22Rv1 (cell line): ENCODE measurements at regions not wholly inside any gene's neighbourhood (a gene's known extent, or its start where the extent isn't known, plus 50 kb on each side); places are given as distances from the start of the nearest gene placed in this dataset.

Experiments
- H3K27ac ChIP-seq: fragments of 450-650 bp; 2 replicates; pipeline ENCODE4 v1.5.1; 2017
- CTCF ChIP-seq: fragments of 450-650 bp; IDR thresholded peaks from 2 replicates; pipeline ENCODE4 v1.5.1; 2017; ENCODE audit warnings: mild to moderate bottlenecking
- ZFX ChIP-seq: fragments of 450-650 bp; IDR thresholded peaks from 2 replicates; pipeline ENCODE4 v1.6.1; 2017; ENCODE audit warnings: antibody characterized with exemption, borderline replicate concordance

- TF ChIP-seq CTCF = no peak
- TF ChIP-seq ZFX = no peak
- no peak overlapping the region for H3K27ac ChIP-seq
These were observed 221.6 kb downstream of the SEC16B start for GRCh38 chr1:177748080-177748801.

DNA sequence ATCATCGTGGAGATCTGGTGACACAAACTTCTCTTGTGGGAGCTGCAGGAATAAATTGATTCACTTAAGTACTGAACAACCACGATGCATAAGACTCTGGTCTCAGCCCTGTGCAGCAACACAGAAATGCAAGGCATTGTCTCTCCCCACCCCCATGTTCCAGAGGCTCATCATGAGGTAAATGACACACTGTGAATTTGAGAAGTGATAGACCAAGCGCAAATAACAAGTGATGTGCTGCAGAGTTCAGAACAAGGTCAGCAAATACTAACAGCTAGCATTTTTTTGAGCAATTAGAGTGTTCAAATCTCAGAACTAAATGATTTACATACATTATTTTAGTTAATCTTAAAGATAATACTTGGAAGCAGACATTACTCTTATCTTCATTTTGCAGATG lies 223.7 kb downstream of the SEC16B start:
- H3K27ac ChIP-seq = no peak overlapping the region
- TF ChIP-seq ZFX (no peak), CTCF (no peak)

DNA sequence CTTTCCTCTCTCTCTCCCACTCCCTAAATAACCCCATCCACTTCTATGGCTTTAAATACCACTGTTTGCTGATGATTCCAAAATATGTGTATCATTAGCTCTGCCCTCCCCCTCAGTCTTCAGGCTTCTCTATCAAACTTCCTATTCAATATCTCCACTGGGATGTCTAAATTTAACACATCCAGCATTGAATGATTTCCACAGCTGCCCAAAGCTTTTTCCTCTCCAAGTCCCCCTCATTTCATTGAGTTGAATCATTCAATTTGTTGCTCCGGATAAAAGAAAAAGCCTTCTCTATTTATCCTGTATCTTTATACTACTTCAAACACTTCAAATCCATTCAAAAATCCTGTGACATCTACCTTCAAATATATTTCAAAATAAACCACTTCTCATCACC lies 225.0 kb downstream of the SEC16B start:
- no peak for TF ChIP-seq CTCF
- TF ChIP-seq ZFX = no peak
- no peak overlapping the region for H3K27ac ChIP-seq

DNA sequence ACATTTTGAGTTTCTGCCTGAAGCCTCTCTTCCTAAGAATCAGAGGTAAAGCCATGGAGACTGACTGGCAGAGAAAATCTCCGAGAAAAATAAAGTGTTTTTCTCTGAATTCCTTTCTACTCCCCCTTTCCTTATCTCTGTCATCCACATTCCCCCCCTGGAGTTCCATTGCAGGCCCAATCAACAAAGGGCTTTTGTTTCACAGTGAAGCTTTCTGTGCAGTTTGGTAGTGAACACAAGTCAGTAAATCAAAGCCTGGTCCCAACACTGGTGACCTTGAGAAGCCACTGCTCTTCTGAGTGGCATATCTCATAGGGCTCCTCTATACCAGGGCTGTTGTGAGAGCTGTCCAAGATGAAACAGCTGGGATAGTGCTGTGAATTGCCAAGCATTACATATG lies 228.4 kb downstream of the SEC16B start:
- H3K27ac ChIP-seq = no peak overlapping the region
- TF ChIP-seq ZFX (no peak), CTCF (no peak)

DNA sequence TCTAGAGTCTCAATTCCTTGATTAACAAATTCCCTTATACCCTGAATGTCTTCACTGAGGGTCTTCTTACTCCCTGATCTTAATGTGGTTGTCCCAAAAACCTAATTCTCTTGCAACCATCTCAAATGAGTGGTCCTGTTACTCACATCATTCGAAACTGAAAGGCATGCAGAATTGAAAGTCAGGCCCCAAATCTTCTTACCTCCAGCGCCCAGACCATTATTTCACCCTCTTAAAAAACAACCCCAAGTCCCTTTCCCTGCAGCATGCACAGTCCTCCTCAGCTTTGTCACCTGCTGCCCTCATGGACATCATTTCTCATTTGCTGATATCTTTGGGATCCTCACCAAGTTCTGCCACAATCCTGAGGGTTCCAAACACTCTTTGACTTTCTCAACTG lies 230.1 kb downstream of the SEC16B start:
- TF ChIP-seq CTCF = no peak
- no peak for TF ChIP-seq ZFX
- no peak overlapping the region for H3K27ac ChIP-seq

DNA sequence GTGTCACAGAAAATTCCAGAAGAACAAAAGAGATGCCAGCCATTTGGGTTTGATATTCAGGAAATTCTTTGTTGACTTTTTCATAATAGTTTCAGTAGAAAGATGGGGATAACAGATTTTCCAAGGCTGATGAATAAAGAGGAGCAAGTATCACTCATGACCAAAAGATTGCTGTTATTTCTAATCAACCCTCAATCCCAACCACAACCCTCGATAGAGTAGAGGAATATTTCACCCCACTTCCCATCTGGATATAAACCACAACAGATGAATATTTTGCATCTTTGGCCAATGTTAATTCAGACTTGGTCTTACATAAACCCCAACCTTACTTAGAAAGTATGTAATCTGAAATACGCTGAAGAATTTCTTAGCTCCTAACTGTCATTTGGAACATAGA lies 232.4 kb downstream of the SEC16B start:
- no peak for TF ChIP-seq CTCF
- no peak for TF ChIP-seq ZFX
- no peak overlapping the region for H3K27ac ChIP-seq

DNA sequence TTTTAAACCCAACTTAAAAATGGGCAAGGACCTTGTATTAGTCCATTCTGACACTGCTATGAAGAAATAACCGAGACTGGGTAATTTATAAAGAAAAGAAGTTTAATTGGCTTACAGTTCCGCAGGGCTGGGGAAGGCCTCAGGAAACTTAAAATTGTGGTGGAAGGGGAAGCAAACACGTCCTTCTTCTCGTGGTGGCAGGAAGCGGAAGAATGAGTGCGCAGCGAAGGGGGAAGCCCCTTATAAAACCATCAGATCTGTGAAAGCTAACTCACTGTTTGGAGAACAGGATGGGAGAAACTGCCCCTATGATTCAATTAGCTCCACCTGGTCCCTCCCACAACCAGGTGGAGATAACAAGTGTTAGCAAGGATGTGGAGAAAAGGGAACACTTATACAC lies 237.7 kb downstream of the SEC16B start:
- no peak overlapping the region for H3K27ac ChIP-seq
- TF ChIP-seq CTCF (no peak), ZFX (no peak)
